Mesenchymal stem cell (in vitro differentiated cells and primary cell): ENCODE measurements at regions not wholly inside any gene's neighbourhood (a gene's known extent, or its start where the extent isn't known, plus 50 kb on each side); places are given as distances from the start of the nearest gene placed in this dataset.
"Not testable (repeated sequence)": the region's sequence is repeated elsewhere in the genome, so short reads cannot be mapped to it uniquely, and the experiment has no call there.

Source experiments
- DNase-seq: peaks from one replicate; pipeline ENCODE4 v3.0.0-alpha.2; 2013
- H2AFZ ChIP-seq: one replicate; pipeline ENCODE4 v1.6.1; 2013; ENCODE audit warnings: low read depth, mild to moderate bottlenecking, control low read depth, inconsistent platforms, low read length, moderate library complexity
- H2AK5ac ChIP-seq: 2 replicates; pipeline ENCODE4 v1.6.1; 2013; ENCODE audit warnings: low read length, moderate library complexity, mild to moderate bottlenecking, inconsistent platforms; ENCODE audit not compliant: severe bottlenecking
- H2BK120ac ChIP-seq: one replicate; pipeline ENCODE4 v1.6.1; 2013; ENCODE audit warnings: low read depth, mild to moderate bottlenecking, inconsistent platforms, low read length, moderate library complexity
- H2BK12ac ChIP-seq, 2 experiments: one replicate each; pipeline ENCODE4 v1.6.1; 2013; ENCODE audit warnings: inconsistent platforms in 2 of 2, low read length in 2 of 2, mild to moderate bottlenecking in 2 of 2, moderate library complexity in 2 of 2, control low read depth in 1 of 2
- H2BK15ac ChIP-seq: one replicate; pipeline ENCODE4 v1.6.1; 2013; ENCODE audit warnings: mild to moderate bottlenecking, low read depth, inconsistent platforms; ENCODE audit not compliant: poor library complexity, severe bottlenecking
- H2BK5ac ChIP-seq: 2 replicates; pipeline ENCODE4 v1.6.1; 2013; ENCODE audit warnings: low read depth, mild to moderate bottlenecking, low read length, control low read depth, inconsistent platforms; ENCODE audit not compliant: poor library complexity, severe bottlenecking
- H3K14ac ChIP-seq, 2 experiments: one replicate each; pipeline ENCODE4 v1.6.1; 2013; ENCODE audit warnings: inconsistent platforms in 2 of 2, low read length in 2 of 2, control low read depth in 1 of 2, mild to moderate bottlenecking in 1 of 2, moderate library complexity in 1 of 2
- H3K18ac ChIP-seq, 2 experiments: one replicate each; pipeline ENCODE4 v1.6.1; 2013; ENCODE audit warnings: inconsistent platforms in 2 of 2, low read length in 2 of 2, control low read depth in 1 of 2, low read depth in 1 of 2, mild to moderate bottlenecking in 1 of 2
- H3K23ac ChIP-seq, 2 experiments: one replicate each; pipeline ENCODE4 v1.6.1; 2013; ENCODE audit warnings: inconsistent platforms in 2 of 2, low read length in 2 of 2, mild to moderate bottlenecking in 2 of 2, moderate library complexity in 2 of 2, control low read depth in 1 of 2
- H3K27ac ChIP-seq: 2 replicates; pipeline ENCODE4 v1.5.1; 2013; ENCODE audit warnings: mild to moderate bottlenecking, moderate library complexity, low read length, control low read depth, inconsistent platforms; ENCODE audit not compliant: poor library complexity, severe bottlenecking
- H3K27me3 ChIP-seq, 2 experiments: 2 replicates each; pipeline versions ENCODE4 v1.6.1 to v1.7.0; 2013; ENCODE audit warnings: low read length in 2 of 2, mild to moderate bottlenecking in 2 of 2, moderate library complexity in 2 of 2, control low read depth in 1 of 2, inconsistent platforms in 1 of 2; ENCODE audit not compliant: control insufficient read depth in 1 of 2, insufficient read depth in 1 of 2
- H3K36me3 ChIP-seq, 2 experiments: 2 replicates each; pipeline versions ENCODE4 v1.6.1 to v1.7.0; 2013; ENCODE audit warnings: low read length in 2 of 2, control low read depth in 1 of 2, inconsistent platforms in 1 of 2, low read depth in 1 of 2, mild to moderate bottlenecking in 1 of 2; ENCODE audit not compliant: insufficient read depth in 2 of 2, control insufficient read depth in 1 of 2
- H3K4ac ChIP-seq, 2 experiments: one replicate each; pipeline ENCODE4 v1.6.1; 2013; ENCODE audit warnings: inconsistent platforms in 2 of 2, low read length in 2 of 2, mild to moderate bottlenecking in 2 of 2, moderate library complexity in 2 of 2, control low read depth in 1 of 2, low read depth in 1 of 2
- H3K4me1 ChIP-seq: 2 replicates; pipeline ENCODE4 v1.6.1; 2013; ENCODE audit warnings: low read depth, low read length, control low read depth; ENCODE audit not compliant: control insufficient read depth, insufficient read depth
- H3K4me2 ChIP-seq: 2 replicates; pipeline ENCODE4 v1.6.1; 2013; ENCODE audit warnings: low read length, mild to moderate bottlenecking, inconsistent platforms; ENCODE audit not compliant: poor library complexity, severe bottlenecking
- H3K4me3 ChIP-seq, 2 experiments: 2 replicates each; pipeline versions ENCODE4 v1.5.1 to v1.7.0; 2013; ENCODE audit warnings: low read length in 2 of 2, mild to moderate bottlenecking in 2 of 2, control low read depth in 1 of 2, low read depth in 1 of 2; ENCODE audit not compliant: insufficient read depth in 1 of 2
- H3K79me1 ChIP-seq: replicated peaks from 2 replicates; pipeline ENCODE4 v1.6.1; 2013; ENCODE audit warnings: mild to moderate bottlenecking, control low read depth, low read length, inconsistent platforms; ENCODE audit not compliant: poor library complexity, severe bottlenecking
- H3K9ac ChIP-seq: 2 replicates; pipeline ENCODE4 v1.7.0; 2013; ENCODE audit warnings: mild to moderate bottlenecking, low read length, moderate library complexity
- H3K9me3 ChIP-seq: 2 replicates; pipeline ENCODE4 v1.7.0; 2013; ENCODE audit warnings: mild to moderate bottlenecking, low read length; ENCODE audit not compliant: control insufficient read depth
- H4K8ac ChIP-seq: one replicate; pipeline ENCODE4 v1.6.1; 2013; ENCODE audit warnings: inconsistent platforms, mild to moderate bottlenecking, low read length, moderate library complexity
- H4K91ac ChIP-seq: one replicate; pipeline ENCODE4 v1.6.1; 2013; ENCODE audit warnings: mild to moderate bottlenecking, low read length, inconsistent platforms
- WGBS: methylation state at CpG from one replicate; pipeline ENCODE4 v1.1.7; 2013; ENCODE audit warnings: mixed read lengths; 5-methylcytosine and 5-hydroxymethylcytosine counted together

GRCh38 chr11:3511416-3512132 is 130.2 kb downstream of the ART5 start:
- H4K8ac ChIP-seq, H3K4me1 ChIP-seq, H2BK12ac ChIP-seq, H3K14ac ChIP-seq, H4K91ac ChIP-seq, H3K79me1 ChIP-seq, H3K4ac ChIP-seq, H2BK15ac ChIP-seq, H3K27ac ChIP-seq, H3K9ac ChIP-seq, H2AFZ ChIP-seq, H3K4me3 ChIP-seq, H3K23ac ChIP-seq, H3K36me3 ChIP-seq, H3K18ac ChIP-seq, H2BK5ac ChIP-seq, H2AK5ac ChIP-seq, DNase-seq, H3K9me3 ChIP-seq, H3K4me2 ChIP-seq, H2BK120ac ChIP-seq: not testable (repeated sequence)
- 46% methylated on average over 8 of the region's 8 CpGs for WGBS
- peaks cover 0 to 11% of the 10 kb centered on the region in 2 experiments for H3K27me3 ChIP-seq

GRCh38 chr11:3509563-3509962 is 130.6 kb upstream of the ZNF195 start:
- not testable (repeated sequence) for H3K4ac ChIP-seq, H3K4me3 ChIP-seq, H3K27ac ChIP-seq, DNase-seq, H3K36me3 ChIP-seq, H3K23ac ChIP-seq, H2AK5ac ChIP-seq, H2BK15ac ChIP-seq, H3K4me2 ChIP-seq, H3K79me1 ChIP-seq, H4K91ac ChIP-seq, H4K8ac ChIP-seq, H3K27me3 ChIP-seq, H3K9me3 ChIP-seq, H2BK5ac ChIP-seq, H2BK120ac ChIP-seq, H2BK12ac ChIP-seq, H3K4me1 ChIP-seq, H3K9ac ChIP-seq, H3K14ac ChIP-seq, H2AFZ ChIP-seq, H3K18ac ChIP-seq
- WGBS: 30% methylated on average over 5 of the region's 6 CpGs

GRCh38 chr11:3499198-3499597 is 120.3 kb upstream of the ZNF195 start:
- H2BK15ac ChIP-seq, DNase-seq, H3K4ac ChIP-seq, H3K4me3 ChIP-seq, H3K79me1 ChIP-seq, H2BK12ac ChIP-seq, H3K27me3 ChIP-seq, H3K14ac ChIP-seq, H2AFZ ChIP-seq, H4K8ac ChIP-seq, H3K4me1 ChIP-seq, H3K9me3 ChIP-seq, H3K23ac ChIP-seq, H3K27ac ChIP-seq, H2BK120ac ChIP-seq, H3K36me3 ChIP-seq, H3K9ac ChIP-seq, H2AK5ac ChIP-seq, H4K91ac ChIP-seq, H2BK5ac ChIP-seq, H3K18ac ChIP-seq, H3K4me2 ChIP-seq: not testable (repeated sequence)
- WGBS: 27% methylated on average over 4 of the region's 4 CpGs

GRCh38 chr11:3498356-3498755 is 119.4 kb upstream of the ZNF195 start:
- H2BK15ac ChIP-seq, H2BK12ac ChIP-seq, H3K9ac ChIP-seq, H2AFZ ChIP-seq, H3K4me1 ChIP-seq, H4K91ac ChIP-seq, H3K14ac ChIP-seq, H3K4me3 ChIP-seq, H3K4me2 ChIP-seq, H3K27me3 ChIP-seq, H3K36me3 ChIP-seq, H3K18ac ChIP-seq, H3K79me1 ChIP-seq, H3K27ac ChIP-seq, H3K23ac ChIP-seq, H2BK5ac ChIP-seq, DNase-seq, H3K9me3 ChIP-seq, H4K8ac ChIP-seq, H3K4ac ChIP-seq, H2AK5ac ChIP-seq, H2BK120ac ChIP-seq: not testable (repeated sequence)
- 86% methylated on average over 4 of the region's 4 CpGs for WGBS
